Liver (tissue), 8 donors: ENCODE measurements at regions not wholly inside any gene's neighbourhood (a gene's known extent, or its start where the extent isn't known, plus 50 kb on each side); places are given as distances from the start of the nearest gene placed in this dataset.

ENCODE experiments used
- DNase-seq: peaks from one replicate; pipeline ENCODE4 v3.0.0-alpha.2; 2017; ENCODE audit warnings: low spot score
- H3K27ac ChIP-seq, 2 donors: one replicate each; pipeline ENCODE4 v1.7.0; 2013; ENCODE audit warnings: inconsistent platforms in 2 of 2, low read length in 2 of 2, control low read depth in 1 of 2, low read depth in 1 of 2, mild to moderate bottlenecking in 1 of 2
- H3K27me3 ChIP-seq, 4 donors: one replicate each; pipeline versions ENCODE4 v1.6.1 to v1.7.0; 2013; ENCODE audit warnings: low read length in 3 of 4, inconsistent platforms in 1 of 4, mild to moderate bottlenecking in 1 of 4, moderate library complexity in 1 of 4; ENCODE audit not compliant: control insufficient read depth in 4 of 4, insufficient read depth in 4 of 4
- H3K36me3 ChIP-seq, 4 donors: one replicate each; pipeline versions ENCODE4 v1.6.1 to v1.7.0; 2013; ENCODE audit warnings: low read length in 3 of 4, mild to moderate bottlenecking in 3 of 4, low read depth in 1 of 4, moderate library complexity in 1 of 4; ENCODE audit not compliant: control insufficient read depth in 4 of 4, insufficient read depth in 3 of 4
- H3K4me1 ChIP-seq, 4 donors: one replicate each; pipeline versions ENCODE4 v1.6.1 to v1.7.0; 2013; ENCODE audit warnings: low read length in 3 of 4, mild to moderate bottlenecking in 3 of 4, moderate library complexity in 1 of 4; ENCODE audit not compliant: control insufficient read depth in 4 of 4, insufficient read depth in 4 of 4
- H3K4me3 ChIP-seq, 3 donors: one replicate each; pipeline versions ENCODE4 v1.6.1 to v1.7.0; 2013; ENCODE audit warnings: low read length in 3 of 3, control low read depth in 1 of 3, low read depth in 1 of 3, mild to moderate bottlenecking in 1 of 3
- H3K9ac ChIP-seq, 2 donors: one replicate each; pipeline ENCODE4 v1.7.0; 2013; ENCODE audit warnings: low read length in 2 of 2, mild to moderate bottlenecking in 2 of 2, moderate library complexity in 2 of 2, control low read depth in 1 of 2, low read depth in 1 of 2
- H3K9me3 ChIP-seq, 4 donors: one replicate each; pipeline versions ENCODE4 v1.6.1 to v1.7.0; 2013; ENCODE audit warnings: low read length in 3 of 4; ENCODE audit not compliant: control insufficient read depth in 4 of 4
- FOXA1 ChIP-seq: IDR thresholded peaks from 2 replicates; pipeline ENCODE4 v1.6.1; 2016; ENCODE audit warnings: antibody characterized with exemption
- FOXA2 ChIP-seq: IDR thresholded peaks from 2 replicates; pipeline ENCODE4 v1.6.1; 2016; ENCODE audit warnings: antibody characterized with exemption
- GABPA ChIP-seq, 2 donors: IDR thresholded peaks in 1 of 2; conservative IDR thresholded peaks in 1 of 2; 2 replicates each; pipeline ENCODE4 v1.6.1; 2016; ENCODE audit warnings: antibody characterized with exemption in 2 of 2, mild to moderate bottlenecking in 1 of 2, moderate library complexity in 1 of 2
- HNF4A ChIP-seq, 2 donors: conservative IDR thresholded peaks; 2 replicates each; pipeline ENCODE4 v1.6.1; 2016; ENCODE audit warnings: antibody characterized with exemption in 2 of 2, mild to moderate bottlenecking in 2 of 2
- HNF4G ChIP-seq: IDR thresholded peaks from 2 replicates; pipeline ENCODE4 v1.6.1; 2016; ENCODE audit warnings: antibody characterized with exemption
- JUND ChIP-seq, 2 donors: IDR thresholded peaks; 2 replicates each; pipeline ENCODE4 v1.6.1; 2016; ENCODE audit warnings: antibody characterized with exemption in 2 of 2
- MAX ChIP-seq: IDR thresholded peaks from 2 replicates; pipeline ENCODE4 v1.6.1; 2016; ENCODE audit warnings: antibody characterized with exemption
- NR2F2 ChIP-seq: IDR thresholded peaks from 2 replicates; pipeline ENCODE4 v1.6.1; 2016; ENCODE audit warnings: antibody characterized with exemption
- RAD21 ChIP-seq, 2 donors: IDR thresholded peaks; 2 replicates each; pipeline ENCODE4 v1.6.1; 2016; ENCODE audit warnings: antibody characterized with exemption in 2 of 2, mild to moderate bottlenecking in 2 of 2
- RXRA ChIP-seq, 2 donors: IDR thresholded peaks; 2 replicates each; pipeline ENCODE4 v1.6.1; 2017 to 2018; ENCODE audit warnings: antibody characterized with exemption in 2 of 2, mild to moderate bottlenecking in 1 of 2
- SP1 ChIP-seq: IDR thresholded peaks from 2 replicates; pipeline ENCODE4 v1.6.1; 2018; ENCODE audit warnings: antibody characterized with exemption, mild to moderate bottlenecking
- TAF1 ChIP-seq: conservative IDR thresholded peaks from 2 replicates; pipeline ENCODE4 v1.6.1; 2016; ENCODE audit warnings: antibody characterized with exemption, mild to moderate bottlenecking
- YY1 ChIP-seq: IDR thresholded peaks from 2 replicates; pipeline ENCODE4 v1.6.1; 2016; ENCODE audit warnings: antibody characterized with exemption, mild to moderate bottlenecking
- WGBS: extraction: QIAGEN DNeasy Blood & Tissue Kit; methylation state at CpG from one replicate; pipeline ENCODE4 v1.1.7; 2013; 5-methylcytosine and 5-hydroxymethylcytosine counted together
- TF ChIP-seq, protein P1 (sequence below): IDR thresholded peaks from 2 replicates; pipeline ENCODE4 v1.6.1; 2016; ENCODE audit warnings: antibody characterized with exemption
- TF ChIP-seq, protein P2 (sequence below): fragments of 150-350 bp; IDR thresholded peaks from 2 replicates; pipeline ENCODE4 v1.5.1; 2017; ENCODE audit warnings: improper control_type of control experiment, low read depth, low read length; ENCODE audit not compliant: missing input control
- donor health status: healthy.
- donor health status: healthy.
- donor health status: healthy.
- donor health status: healthy.
- donor health status: healthy.

DNA sequence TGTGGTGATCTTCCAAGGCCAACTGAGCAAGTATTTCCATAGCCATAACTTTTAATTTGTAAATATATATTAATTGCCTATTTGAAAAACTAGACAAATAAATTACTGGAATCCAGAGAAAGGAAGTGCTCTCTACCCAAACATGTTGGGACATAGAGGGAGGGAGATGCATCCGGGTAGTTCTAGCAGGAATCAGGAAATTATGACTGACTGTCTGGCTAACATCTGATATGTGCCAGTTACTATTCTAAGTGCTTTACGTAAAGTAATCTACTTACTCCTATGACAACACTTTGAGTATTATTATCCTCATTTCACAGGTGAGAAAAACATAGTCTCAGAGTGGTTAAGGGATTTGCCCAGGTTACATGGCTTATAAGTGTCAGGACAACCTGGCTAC is 147.7 kb upstream of the VASH1 start:
- no peak for DNase-seq
- no peak overlapping the region for H3K9ac ChIP-seq
- peaks cover 3 to 12% (median 5%) of the 10 kb centered on the region in 4 donors for H3K9me3 ChIP-seq
- TF ChIP-seq FOXA2 (no peak), SP1 (no peak), MAX (no peak), JUND (IDR thresholded peaks at IDR 0.05) (no peak)
- TF ChIP-seq, protein P1, sequence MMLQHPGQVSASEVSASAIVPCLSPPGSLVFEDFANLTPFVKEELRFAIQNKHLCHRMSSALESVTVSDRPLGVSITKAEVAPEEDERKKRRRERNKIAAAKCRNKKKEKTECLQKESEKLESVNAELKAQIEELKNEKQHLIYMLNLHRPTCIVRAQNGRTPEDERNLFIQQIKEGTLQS = no peak
- TF ChIP-seq, protein P2, sequence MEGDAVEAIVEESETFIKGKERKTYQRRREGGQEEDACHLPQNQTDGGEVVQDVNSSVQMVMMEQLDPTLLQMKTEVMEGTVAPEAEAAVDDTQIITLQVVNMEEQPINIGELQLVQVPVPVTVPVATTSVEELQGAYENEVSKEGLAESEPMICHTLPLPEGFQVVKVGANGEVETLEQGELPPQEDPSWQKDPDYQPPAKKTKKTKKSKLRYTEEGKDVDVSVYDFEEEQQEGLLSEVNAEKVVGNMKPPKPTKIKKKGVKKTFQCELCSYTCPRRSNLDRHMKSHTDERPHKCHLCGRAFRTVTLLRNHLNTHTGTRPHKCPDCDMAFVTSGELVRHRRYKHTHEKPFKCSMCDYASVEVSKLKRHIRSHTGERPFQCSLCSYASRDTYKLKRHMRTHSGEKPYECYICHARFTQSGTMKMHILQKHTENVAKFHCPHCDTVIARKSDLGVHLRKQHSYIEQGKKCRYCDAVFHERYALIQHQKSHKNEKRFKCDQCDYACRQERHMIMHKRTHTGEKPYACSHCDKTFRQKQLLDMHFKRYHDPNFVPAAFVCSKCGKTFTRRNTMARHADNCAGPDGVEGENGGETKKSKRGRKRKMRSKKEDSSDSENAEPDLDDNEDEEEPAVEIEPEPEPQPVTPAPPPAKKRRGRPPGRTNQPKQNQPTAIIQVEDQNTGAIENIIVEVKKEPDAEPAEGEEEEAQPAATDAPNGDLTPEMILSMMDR = no peak
- no peak overlapping the region for H3K27ac ChIP-seq
- no peaks in the 10 kb centered on the region for H3K36me3 ChIP-seq
- H3K27me3 ChIP-seq = peaks cover 0 to 9% (median 0%) of the 10 kb centered on the region in 4 donors
- no peak overlapping the region for H3K4me3 ChIP-seq
- WGBS = 63% methylated on average over 2 of the region's 2 CpGs
- H3K4me1 ChIP-seq = no peaks in the 10 kb centered on the region

DNA sequence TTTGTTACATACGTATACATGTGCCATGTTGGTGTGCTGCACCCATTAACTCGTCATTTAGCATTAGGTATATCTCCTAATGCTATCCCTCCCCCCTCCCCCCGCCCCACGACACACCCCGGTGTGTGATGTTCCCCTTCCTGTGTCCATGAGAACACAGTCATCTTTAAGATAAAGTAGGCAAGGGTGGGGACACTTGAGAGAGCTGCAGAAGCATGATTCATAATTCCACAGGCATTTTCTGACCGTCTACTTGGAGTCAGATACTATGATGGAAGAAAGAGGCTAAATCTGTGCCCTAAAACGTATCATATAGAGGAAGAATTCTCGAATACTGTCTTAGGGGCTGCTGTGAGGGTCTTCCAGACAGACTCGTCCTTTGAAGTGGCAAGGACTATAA is 145.9 kb upstream of the VASH1 start:
- WGBS = 65% methylated on average over 9 of the region's 9 CpGs
- no peak for DNase-seq
- H3K9me3 ChIP-seq = peaks cover 3 to 12% (median 5%) of the 10 kb centered on the region in 4 donors
- TF ChIP-seq, protein P1 = no peak
- TF ChIP-seq RAD21 (IDR thresholded peaks at IDR 0.05) (no peak), HNF4G (no peak), MAX (no peak), SP1 (no peak), YY1 (no peak), FOXA1 (no peak), NR2F2 (no peak), GABPA (IDR thresholded peaks at IDR 0.05 in 1 of 2, conservative IDR thresholded peaks at IDR 0.05 in 1 of 2) (no peak)
- H3K27ac ChIP-seq = no peak overlapping the region
- peaks cover 0 to 9% (median 1%) of the 10 kb centered on the region in 4 donors for H3K27me3 ChIP-seq
- no peak overlapping the region for H3K9ac ChIP-seq
- no peak overlapping the region for H3K4me3 ChIP-seq
- H3K36me3 ChIP-seq = no peaks in the 10 kb centered on the region
- no peaks in the 10 kb centered on the region for H3K4me1 ChIP-seq

GRCh38 chr14:76617440-76617839 is 143.8 kb upstream of the VASH1 start:
- Histone ChIP-seq H3K4me1 (no peaks in the 10 kb centered on the region), H3K4me3 (no peak overlapping the region), H3K9me3 (peaks cover 3 to 12% (median 5%) of the 10 kb centered on the region in 4 donors), H3K27ac (no peak overlapping the region), H3K9ac (no peak overlapping the region), H3K27me3 (peaks cover 0 to 13% (median 2%) of the 10 kb centered on the region in 4 donors), H3K36me3 (no peaks in the 10 kb centered on the region)
- 76% methylated on average over 4 of the region's 4 CpGs for WGBS
- TF ChIP-seq HNF4G (no peak), JUND (IDR thresholded peaks at IDR 0.05) (no peak), HNF4A (conservative IDR thresholded peaks at IDR 0.05) (no peak), TAF1 (no peak), RXRA (IDR thresholded peaks at IDR 0.05) (no peak)
- TF ChIP-seq, protein P2 = no peak
- DNase-seq = no peak
